MM.1S (cell line): ENCODE measurements at regions not wholly inside any gene's neighbourhood (a gene's known extent, or its start where the extent isn't known, plus 50 kb on each side); places are given as distances from the start of the nearest gene placed in this dataset.

Source experiments
- CTCF ChIP-seq: fragments of 300-600 bp; sonication (generic); IDR thresholded peaks from 2 replicates; pipeline ENCODE4 v1.5.1; 2016; ENCODE audit warnings: antibody characterized with exemption, low read length, mixed read lengths
- EZH2 ChIP-seq: fragments of 300-600 bp; sonication (generic); optimal IDR thresholded peaks from 2 replicates; pipeline ENCODE3; 2017; ENCODE audit warnings: low read depth, mild to moderate bottlenecking, antibody characterized with exemption, low read length, mixed read lengths
- EZH2phosphoT487 ChIP-seq: fragments of 300-600 bp; sonication (generic); IDR thresholded peaks from 2 replicates; pipeline ENCODE4 v1.6.1; 2018; ENCODE audit warnings: antibody characterized with exemption, low read length

- TF ChIP-seq CTCF (no peak), EZH2 (no peak), EZH2phosphoT487 (no peak)
These were observed 323.4 kb upstream of the NRP1 start for GRCh38 chr10:33657913-33658312.
